ENCODE measurements at regions not wholly inside any gene's neighbourhood (a gene's known extent, or its start where the extent isn't known, plus 50 kb on each side); places are given as distances from the start of the nearest gene placed in this dataset.

- Histone ChIP-seq H3K27ac (peak overlapping the region; percentile 39), H3K4me3 (no peak overlapping the region), H3K4me1 (peaks cover 17% of the 10 kb centered on the region), H3K36me3 (no peaks in the 10 kb centered on the region), H3K27me3 (no peaks in the 10 kb centered on the region), H3K9me3 (replicated peaks) (no peaks in the 10 kb centered on the region)
- peak; percentile 60 to 68 for DNase-seq
Measured at GRCh38 chr21:27425574-27425973, 458.7 kb upstream of the ADAMTS5 start.

DNA sequence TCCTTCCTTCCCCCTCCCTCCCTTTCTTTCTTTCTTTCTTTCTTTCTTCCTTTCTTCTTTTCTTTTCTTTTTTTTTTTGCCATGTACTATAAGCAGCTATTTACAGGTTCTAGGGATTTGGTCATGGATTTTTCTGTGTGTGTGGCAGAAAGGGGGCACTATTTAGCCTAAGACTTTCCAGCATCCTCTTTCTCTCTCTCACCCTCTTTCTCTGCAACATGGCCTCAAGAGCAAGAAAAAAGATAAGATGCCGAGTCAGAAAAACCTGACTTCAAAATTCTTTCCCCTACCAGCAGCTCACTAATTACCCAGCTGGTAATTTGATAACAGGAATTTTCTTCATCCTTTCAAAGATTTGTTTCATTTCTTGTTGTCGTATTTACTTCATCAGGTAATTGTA lies 458.3 kb upstream of the ADAMTS5 start:
- Histone ChIP-seq H3K27ac (peak overlapping the region; percentile 39), H3K27me3 (no peaks in the 10 kb centered on the region), H3K4me1 (peaks cover 17% of the 10 kb centered on the region), H3K36me3 (no peaks in the 10 kb centered on the region), H3K9me3 (replicated peaks) (no peaks in the 10 kb centered on the region), H3K4me3 (no peak overlapping the region)
- peak in 1 of 2 experiments; percentile 31 for DNase-seq

DNA sequence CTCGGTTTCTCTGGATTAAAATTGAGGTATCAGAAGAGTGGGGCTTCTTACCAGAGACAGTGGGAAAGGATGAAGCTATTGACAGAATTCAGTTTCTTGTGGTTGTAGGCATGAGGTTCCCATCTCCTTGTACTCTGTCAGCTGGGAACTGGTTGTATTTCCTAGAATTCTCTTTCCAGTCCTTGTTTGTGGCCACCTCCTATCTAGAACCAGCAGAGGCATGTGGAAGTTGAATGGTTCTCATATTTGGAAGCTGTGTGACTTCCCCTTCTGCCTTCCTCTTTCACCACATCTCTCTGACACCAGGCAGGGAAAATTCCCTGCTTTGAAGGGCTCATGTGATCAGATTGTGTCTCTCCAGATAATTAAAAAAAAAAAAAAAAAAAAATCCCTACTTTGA lies 457.7 kb upstream of the ADAMTS5 start:
- no peaks in the 10 kb centered on the region for H3K27me3 ChIP-seq
- peaks cover 17% of the 10 kb centered on the region for H3K4me1 ChIP-seq
- no peak overlapping the region for H3K4me3 ChIP-seq
- H3K27ac ChIP-seq, result peak overlapping the region; percentile 17
- no peak for DNase-seq
- H3K9me3 ChIP-seq (replicated peaks), result no peaks in the 10 kb centered on the region
- H3K36me3 ChIP-seq, result no peaks in the 10 kb centered on the region

GRCh38 chr21:27423906-27424595 lies 457.2 kb upstream of the ADAMTS5 start:
- H3K4me1 ChIP-seq, result peaks cover 17% of the 10 kb centered on the region
- no peaks in the 10 kb centered on the region for H3K9me3 ChIP-seq (replicated peaks)
- peak in 1 of 2 experiments; percentile 22 for DNase-seq
- H3K27ac ChIP-seq, result peak overlapping the region; percentile 17
- no peak overlapping the region for H3K4me3 ChIP-seq
- H3K36me3 ChIP-seq, result no peaks in the 10 kb centered on the region
- H3K27me3 ChIP-seq, result no peaks in the 10 kb centered on the region

DNA sequence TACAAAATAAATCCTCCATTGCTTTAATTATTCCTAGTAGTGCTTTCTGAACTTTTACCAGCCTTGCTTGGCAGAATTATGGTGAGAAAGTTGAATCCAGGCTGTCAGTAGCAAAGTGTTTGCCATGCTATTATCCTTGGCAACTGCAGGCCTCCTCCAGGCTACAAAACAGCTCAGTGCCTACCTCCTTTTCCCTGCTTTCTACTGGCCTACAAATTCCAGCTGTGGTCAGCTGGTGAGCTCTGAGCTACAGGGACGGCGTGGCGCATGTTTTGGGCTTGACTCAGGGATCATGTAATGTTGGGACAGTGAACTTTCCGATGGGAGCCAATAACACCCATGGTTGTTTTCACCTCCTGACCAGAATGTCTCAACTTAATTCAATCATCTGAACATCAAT lies 456.1 kb upstream of the ADAMTS5 start:
- Histone ChIP-seq H3K9me3 (replicated peaks) (no peaks in the 10 kb centered on the region), H3K27ac (no peak overlapping the region), H3K36me3 (no peaks in the 10 kb centered on the region), H3K4me3 (no peak overlapping the region), H3K27me3 (no peaks in the 10 kb centered on the region), H3K4me1 (peaks cover 17% of the 10 kb centered on the region)
- DNase-seq, result peak; percentile 25 to 26

DNA sequence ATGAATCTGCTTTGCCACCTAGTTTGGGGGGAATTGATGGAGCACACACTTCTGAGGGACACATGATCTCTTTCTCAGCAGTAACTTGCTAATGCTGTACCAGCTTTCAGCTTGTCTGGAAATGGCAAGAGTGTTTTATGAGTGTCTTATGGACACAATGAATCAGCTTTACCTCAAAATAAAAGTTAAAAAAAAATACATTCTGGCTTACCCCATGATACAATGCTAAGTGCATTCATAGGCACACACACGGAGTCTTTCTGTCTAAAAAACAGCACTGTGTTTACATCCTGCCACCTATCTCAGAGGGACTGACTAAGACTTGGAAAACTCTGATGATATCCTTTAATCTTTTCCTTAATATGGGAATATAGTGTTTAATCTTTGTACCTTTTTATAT lies 455.5 kb upstream of the ADAMTS5 start:
- H3K36me3 ChIP-seq, result no peaks in the 10 kb centered on the region
- no peak for DNase-seq
- peaks cover 17% of the 10 kb centered on the region for H3K4me1 ChIP-seq
- no peak overlapping the region for H3K27ac ChIP-seq
- no peaks in the 10 kb centered on the region for H3K27me3 ChIP-seq
- no peak overlapping the region for H3K4me3 ChIP-seq
- no peaks in the 10 kb centered on the region for H3K9me3 ChIP-seq (replicated peaks)

- no peak for DNase-seq
- Histone ChIP-seq H3K4me1 (peaks cover 17% of the 10 kb centered on the region), H3K27me3 (no peaks in the 10 kb centered on the region), H3K4me3 (no peak overlapping the region), H3K9me3 (replicated peaks) (no peaks in the 10 kb centered on the region), H3K27ac (no peak overlapping the region), H3K36me3 (no peaks in the 10 kb centered on the region)
Measured at GRCh38 chr21:27421654-27422053, 454.8 kb upstream of the ADAMTS5 start.

GRCh38 chr21:27419153-27419552 lies 452.3 kb upstream of the ADAMTS5 start:
- Histone ChIP-seq H3K36me3 (no peaks in the 10 kb centered on the region), H3K4me3 (no peak overlapping the region), H3K4me1 (0 out of 2 replicates have a peak, but pooled peaks cover 2% of the 10 kb centered on the region), H3K27me3 (no peaks in the 10 kb centered on the region), H3K9me3 (replicated peaks) (no peaks in the 10 kb centered on the region), H3K27ac (no peak overlapping the region)
- no peak for DNase-seq

- no peak for DNase-seq
- Histone ChIP-seq H3K27ac (no peak overlapping the region), H3K4me3 (no peak overlapping the region), H3K36me3 (no peaks in the 10 kb centered on the region), H3K27me3 (no peaks in the 10 kb centered on the region), H3K4me1 (no peaks in the 10 kb centered on the region), H3K9me3 (replicated peaks) (no peaks in the 10 kb centered on the region)
Measured at GRCh38 chr21:27418346-27418745, 451.5 kb upstream of the ADAMTS5 start.

- Histone ChIP-seq H3K27ac (no peak overlapping the region), H3K9me3 (replicated peaks) (no peaks in the 10 kb centered on the region), H3K4me3 (no peak overlapping the region), H3K36me3 (no peaks in the 10 kb centered on the region), H3K27me3 (no peaks in the 10 kb centered on the region), H3K4me1 (peaks cover 4% of the 10 kb centered on the region)
- DNase-seq, result no peak
Measured at GRCh38 chr21:27412530-27412929, 445.6 kb upstream of the ADAMTS5 start.

GRCh38 chr21:27408826-27409225 lies 441.9 kb upstream of the ADAMTS5 start:
- peak overlapping the region; percentile 3; the same call in 1 of the 2 replicates for H3K27ac ChIP-seq
- 0 out of 2 replicates have a peak, but pooled peaks cover 1% of the 10 kb centered on the region for H3K9me3 ChIP-seq (replicated peaks)
- H3K4me3 ChIP-seq, result no peak overlapping the region
- H3K36me3 ChIP-seq, result no peaks in the 10 kb centered on the region
- H3K4me1 ChIP-seq, result peaks cover 8% of the 10 kb centered on the region
- no peaks in the 10 kb centered on the region for H3K27me3 ChIP-seq
- peak in 1 of 2 experiments; percentile 17 for DNase-seq

DNA sequence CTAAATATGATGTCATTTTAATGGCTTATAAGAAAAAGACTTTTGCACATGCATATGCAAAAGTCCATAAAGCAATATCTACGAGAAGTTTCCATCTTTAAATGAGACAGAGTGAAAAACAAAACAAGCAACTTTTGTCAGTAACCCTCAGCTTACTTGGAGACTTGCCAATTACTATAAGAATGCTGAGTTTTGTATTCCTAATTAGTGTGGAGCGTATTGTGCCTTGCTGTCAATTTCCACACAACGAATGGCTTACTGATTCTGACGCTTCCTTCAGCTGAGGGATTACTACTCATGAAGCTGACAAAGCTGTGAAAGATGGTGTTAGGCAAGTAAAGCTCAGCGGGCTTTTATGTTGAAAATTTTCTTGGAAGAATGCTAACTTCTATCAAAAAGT lies 440.4 kb upstream of the ADAMTS5 start:
- Histone ChIP-seq H3K4me1 (peaks cover 8% of the 10 kb centered on the region), H3K9me3 (replicated peaks) (0 out of 2 replicates have a peak, but pooled peaks cover 3% of the 10 kb centered on the region), H3K36me3 (no peaks in the 10 kb centered on the region), H3K27ac (no peak overlapping the region), H3K4me3 (no peak overlapping the region), H3K27me3 (no peaks in the 10 kb centered on the region)
- peak in 1 of 2 experiments; percentile 21 for DNase-seq

DNA sequence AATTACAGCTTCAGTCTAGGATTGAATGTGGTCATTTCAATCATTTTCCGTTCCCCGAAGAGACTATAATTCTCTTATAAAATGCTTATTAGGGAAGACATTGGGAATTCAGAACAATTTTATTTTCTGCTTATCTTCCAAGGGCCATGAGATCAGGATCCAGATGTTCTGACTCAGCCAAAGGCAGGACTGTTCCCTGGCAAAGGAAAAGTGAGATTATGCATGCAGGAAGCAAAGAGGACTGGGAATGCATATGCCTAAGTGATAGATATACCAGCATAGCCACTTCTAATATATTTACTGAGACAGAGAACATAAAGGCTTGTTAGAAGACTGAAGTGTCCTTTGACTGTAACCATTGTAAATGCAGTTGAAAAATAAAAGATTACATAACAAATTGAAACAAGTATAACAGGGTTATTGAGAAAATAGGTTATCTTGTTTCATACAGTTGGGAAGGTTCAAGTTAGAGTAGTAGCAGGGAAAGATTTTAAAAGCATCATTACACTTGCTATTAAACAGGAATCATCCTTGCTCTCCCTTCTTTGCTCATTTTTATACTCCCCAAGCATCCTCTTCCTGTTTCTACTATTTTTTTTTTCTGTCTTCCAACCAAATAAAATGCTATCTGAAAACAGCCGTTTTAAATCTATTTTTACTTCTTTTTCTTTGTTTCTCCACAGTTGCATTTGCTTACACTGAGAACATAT lies 439.6 kb upstream of the ADAMTS5 start:
- no peak for DNase-seq
- 0 out of 2 replicates have a peak, but pooled peaks cover 3% of the 10 kb centered on the region for H3K9me3 ChIP-seq (replicated peaks)
- no peaks in the 10 kb centered on the region for H3K27me3 ChIP-seq
- H3K36me3 ChIP-seq, result no peaks in the 10 kb centered on the region
- no peak overlapping the region for H3K27ac ChIP-seq
- no peak overlapping the region for H3K4me3 ChIP-seq
- H3K4me1 ChIP-seq, result peaks cover 8% of the 10 kb centered on the region

DNA sequence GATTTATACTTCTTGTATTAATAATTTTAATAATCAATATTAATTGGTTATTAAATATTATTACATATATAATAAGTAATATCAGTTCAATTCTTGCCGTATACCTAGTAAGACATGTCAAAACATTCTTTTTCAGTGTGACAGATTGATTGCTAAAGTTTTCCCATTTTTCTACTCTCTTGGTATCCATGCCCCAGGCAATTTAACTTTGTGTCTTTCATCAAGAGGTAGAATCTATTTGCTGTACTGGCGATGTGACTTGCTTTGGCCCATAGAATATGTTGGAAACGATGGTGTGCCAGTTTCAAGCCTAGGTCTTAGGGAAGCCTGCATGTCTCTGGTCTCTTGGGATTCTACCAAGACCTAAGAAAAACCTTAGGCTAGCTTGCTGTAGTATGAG lies 436.1 kb upstream of the ADAMTS5 start:
- no peaks in the 10 kb centered on the region for H3K27me3 ChIP-seq
- 0 out of 2 replicates have a peak, but pooled peaks cover 3% of the 10 kb centered on the region for H3K9me3 ChIP-seq (replicated peaks)
- no peak for DNase-seq
- peaks cover 4% of the 10 kb centered on the region; the same call in 1 of the 2 replicates for H3K4me1 ChIP-seq
- H3K4me3 ChIP-seq, result no peak overlapping the region
- H3K36me3 ChIP-seq, result no peaks in the 10 kb centered on the region
- no peak overlapping the region for H3K27ac ChIP-seq

DNA sequence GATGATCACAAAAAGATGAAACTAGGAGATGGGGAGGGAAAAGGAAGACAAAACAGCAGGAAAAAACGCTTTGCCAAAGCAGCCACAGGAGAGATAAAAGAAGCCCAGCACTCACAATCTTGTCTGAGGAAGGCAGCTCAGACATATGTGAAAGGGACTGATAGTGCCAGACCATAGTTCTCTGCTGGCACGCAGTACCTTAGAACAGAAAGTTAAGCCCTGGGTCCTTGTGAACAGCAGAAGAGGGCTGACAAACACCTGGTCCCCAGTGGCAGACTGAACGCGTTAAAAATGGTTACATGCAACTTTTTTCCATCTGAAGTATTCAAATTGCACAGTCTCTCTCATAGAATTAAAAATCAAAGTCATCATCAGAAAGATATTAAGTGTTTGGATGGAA lies 433.2 kb upstream of the ADAMTS5 start:
- DNase-seq, result no peak
- H3K36me3 ChIP-seq, result no peaks in the 10 kb centered on the region
- 0 out of 2 replicates have a peak, but pooled peaks cover 3% of the 10 kb centered on the region for H3K9me3 ChIP-seq (replicated peaks)
- no peak overlapping the region for H3K27ac ChIP-seq
- H3K27me3 ChIP-seq, result no peaks in the 10 kb centered on the region
- H3K4me3 ChIP-seq, result no peak overlapping the region
- no peaks in the 10 kb centered on the region; the same call in 1 of the 2 replicates for H3K4me1 ChIP-seq
